GM21737 (cell line): ENCODE measurements at regions not wholly inside any gene's neighbourhood (a gene's known extent, or its start where the extent isn't known, plus 50 kb on each side); places are given as distances from the start of the nearest gene placed in this dataset.
"Not testable (repeated sequence)": the region's sequence is repeated elsewhere in the genome, so short reads cannot be mapped to it uniquely, and the experiment has no call there.

Experiments
- ATAC-seq: cut with Tn5 transposase; IDR thresholded peaks from one replicate; pipeline ENCODE4 v1.9.1; 2021; ENCODE audit warnings: mild to moderate bottlenecking, moderate library complexity; ENCODE audit not compliant: unreplicated experiment

DNA sequence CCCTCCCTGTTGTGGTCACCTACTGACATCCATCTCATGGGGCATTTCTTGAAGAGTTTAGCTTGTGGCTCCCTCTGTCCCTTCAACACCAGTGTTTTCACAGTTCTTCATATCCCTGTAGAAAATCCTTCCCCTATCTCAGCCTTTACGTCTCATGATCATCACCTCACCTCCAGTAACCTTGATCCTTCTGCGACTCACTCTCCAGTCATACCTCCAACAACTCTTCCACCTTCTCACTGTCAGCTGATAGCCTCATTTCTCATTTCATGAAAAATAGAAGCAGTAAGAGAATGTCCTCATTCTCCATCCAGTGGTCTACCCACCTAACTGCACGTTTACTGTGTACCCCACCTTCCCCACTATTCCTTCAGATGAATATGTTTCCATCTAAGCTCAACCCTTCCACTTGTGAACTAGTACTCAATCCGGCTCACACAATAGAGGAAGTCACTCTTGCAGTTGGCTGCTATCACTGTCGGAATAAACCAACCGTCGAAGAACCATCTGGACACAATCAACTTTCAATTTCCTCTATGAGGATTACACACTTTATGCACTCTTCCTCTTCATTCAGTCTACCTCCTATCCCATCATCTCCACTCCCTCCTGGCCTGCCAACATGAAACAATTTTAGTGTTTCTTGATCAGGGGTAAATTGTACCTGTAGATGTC, 256.0 kb downstream of the AHR start:
- ATAC-seq: no peak

DNA sequence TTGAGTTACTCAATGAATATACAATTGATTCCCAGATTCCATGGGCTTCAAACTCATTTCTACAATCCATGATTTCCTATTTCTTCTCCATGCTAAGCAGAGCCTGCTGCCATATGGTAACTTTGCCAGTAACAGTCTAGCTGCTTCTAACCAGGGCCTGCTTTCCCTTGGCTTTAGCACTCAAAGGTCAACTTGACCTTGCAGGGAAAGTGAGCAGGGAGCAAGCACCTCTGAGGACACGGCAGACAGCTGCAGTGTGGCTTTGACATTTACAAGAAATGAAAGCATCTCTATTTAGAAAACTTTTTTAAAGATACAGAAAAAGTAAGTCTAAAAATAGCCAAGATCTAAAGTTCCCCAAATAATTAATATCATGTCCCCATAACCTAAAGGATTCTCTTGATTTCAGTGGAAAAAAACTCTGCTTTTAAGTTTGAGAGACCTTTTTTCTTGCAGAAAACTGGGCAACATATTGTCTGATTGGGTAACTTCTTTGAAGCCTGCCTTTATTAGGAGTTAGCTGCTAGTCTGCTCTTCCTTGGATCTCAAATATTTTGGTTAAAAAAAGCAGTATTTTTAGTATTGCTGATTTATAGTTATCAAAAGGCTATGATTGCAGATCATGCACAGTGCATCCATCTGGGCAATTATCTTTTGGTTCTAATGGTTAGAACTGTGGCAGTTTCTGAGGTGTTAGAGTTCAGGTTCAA, 257.9 kb downstream of the AHR start:
- no peak for ATAC-seq

DNA sequence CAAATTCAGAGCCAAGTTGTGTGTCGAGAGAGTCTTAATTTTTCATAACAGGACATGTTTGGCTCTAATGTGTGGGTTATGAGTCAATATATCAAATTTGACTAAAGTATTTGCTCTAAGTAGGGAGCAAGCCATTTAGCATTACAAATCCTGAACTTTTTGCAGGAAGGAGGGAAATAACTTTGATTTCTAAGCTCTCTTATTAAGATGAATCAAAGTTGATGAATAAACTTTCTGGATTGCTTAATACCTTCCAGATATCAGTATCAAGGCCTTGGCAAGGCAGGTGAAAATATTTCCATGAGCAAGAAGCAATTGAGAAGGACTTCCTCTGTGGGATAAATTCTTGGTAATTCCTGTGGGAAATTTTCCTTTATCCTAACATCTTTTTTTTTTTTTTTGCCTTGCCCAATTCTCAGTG, 258.8 kb downstream of the AHR start:
- no peak for ATAC-seq

DNA sequence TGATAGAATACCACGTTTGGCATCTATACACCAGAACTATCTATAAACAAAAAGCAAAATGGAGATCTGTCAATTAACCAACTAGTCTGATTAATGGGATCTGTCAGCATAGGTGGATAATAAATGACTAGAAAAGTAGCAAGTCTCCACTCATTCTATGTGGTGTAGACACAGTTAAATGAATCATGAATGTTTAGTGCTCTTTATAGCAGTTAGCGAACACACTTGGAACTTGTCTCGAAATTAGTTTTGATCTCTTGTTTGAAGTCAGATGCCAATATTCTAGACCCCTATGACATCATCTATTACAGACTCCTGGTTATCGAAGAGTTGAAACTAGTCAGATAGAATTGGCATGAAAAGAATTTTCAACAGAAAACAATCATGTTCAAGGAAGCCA, 259.7 kb downstream of the AHR start:
- ATAC-seq: no peak

DNA sequence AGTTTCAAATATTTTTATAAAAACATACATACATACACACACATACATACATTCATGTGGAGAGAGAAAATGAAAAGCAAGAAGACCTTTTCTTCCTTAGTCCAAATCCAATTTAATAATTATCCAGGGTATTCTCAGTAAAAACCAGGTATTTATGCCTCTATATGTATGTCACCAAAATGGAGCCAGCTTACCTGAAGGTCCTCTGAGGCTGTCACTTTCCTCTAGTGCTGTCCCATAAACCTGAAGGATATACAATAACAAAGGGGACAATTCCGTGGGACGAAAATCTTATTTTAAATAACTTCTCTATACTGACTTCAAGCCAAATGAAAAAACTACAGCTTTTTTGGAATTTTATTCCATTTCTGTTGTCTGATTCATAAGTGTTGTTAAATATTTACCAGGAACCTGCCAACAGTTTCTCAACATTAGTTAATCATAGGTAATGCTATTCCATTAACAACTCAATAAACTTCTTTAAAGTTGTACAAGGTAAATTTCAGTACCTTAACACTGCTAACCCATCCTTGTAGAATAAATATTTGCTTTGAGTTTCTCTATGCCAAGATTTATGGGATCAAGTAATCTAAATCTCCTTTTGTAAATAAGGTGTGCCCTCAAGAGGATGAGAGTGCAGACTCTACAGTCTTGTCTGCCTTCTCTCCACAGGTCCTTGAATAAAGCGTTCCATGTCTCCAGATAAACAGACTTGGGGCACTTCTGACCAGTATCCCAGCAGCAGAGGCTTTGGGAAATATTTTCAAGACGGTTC, 260.3 kb downstream of the AHR start:
- no peak for ATAC-seq

DNA sequence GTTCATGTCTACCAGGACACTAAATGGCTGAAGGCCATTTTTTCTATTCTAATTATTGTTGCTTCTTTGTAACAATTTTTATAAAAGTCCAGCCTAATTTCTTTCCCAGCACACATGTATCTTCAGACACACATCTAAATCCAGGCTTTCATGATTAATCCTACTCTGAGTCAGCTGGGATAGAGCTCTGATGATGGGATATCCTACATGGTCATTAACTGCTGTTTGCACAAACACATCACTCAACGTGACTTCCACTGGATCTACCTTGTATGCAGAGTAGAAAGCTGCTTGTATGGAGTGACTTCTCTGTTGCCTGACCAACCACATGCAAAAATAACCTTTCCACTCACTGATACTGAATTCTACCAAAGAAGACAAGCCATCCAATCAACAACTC, 260.9 kb downstream of the AHR start:
- ATAC-seq: no peak

DNA sequence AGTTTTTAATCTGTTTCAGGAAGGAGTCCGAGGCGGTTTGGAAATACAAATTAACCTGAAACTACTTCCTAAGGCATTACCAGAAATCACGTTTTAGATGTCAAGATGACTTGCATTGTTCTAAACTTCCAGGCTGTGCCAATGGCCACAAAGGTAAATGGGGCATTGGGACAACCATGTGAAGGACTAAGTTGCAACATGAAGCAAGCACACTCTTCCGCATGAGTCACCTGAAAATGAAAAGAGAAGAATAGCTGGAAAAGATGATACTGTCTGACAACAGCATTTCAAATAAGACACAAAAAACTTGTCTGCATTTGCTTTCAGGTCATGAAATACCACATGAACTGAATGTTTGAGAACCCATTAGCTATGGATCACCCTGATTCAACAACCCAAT, 262.1 kb downstream of the AHR start:
- ATAC-seq: no peak

DNA sequence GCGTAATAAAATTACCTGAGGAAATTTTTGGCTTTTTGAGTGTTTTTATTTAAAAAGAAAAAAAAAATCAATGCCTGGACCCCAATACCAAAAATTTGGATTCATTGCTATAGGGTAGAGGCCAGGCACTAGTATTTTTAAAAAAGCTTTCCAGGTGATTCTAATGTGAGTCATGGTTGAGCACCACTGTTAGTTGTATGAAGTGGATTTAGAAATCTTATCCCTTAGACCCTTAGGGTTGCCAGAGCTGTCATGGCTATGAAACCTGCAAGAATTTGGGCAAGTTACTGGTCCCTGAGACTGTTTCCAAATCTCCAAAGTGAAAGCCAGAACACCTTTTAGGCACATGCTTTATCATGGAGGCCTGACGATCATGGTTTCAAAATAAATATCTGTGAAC, 262.5 kb downstream of the AHR start:
- no peak for ATAC-seq

DNA sequence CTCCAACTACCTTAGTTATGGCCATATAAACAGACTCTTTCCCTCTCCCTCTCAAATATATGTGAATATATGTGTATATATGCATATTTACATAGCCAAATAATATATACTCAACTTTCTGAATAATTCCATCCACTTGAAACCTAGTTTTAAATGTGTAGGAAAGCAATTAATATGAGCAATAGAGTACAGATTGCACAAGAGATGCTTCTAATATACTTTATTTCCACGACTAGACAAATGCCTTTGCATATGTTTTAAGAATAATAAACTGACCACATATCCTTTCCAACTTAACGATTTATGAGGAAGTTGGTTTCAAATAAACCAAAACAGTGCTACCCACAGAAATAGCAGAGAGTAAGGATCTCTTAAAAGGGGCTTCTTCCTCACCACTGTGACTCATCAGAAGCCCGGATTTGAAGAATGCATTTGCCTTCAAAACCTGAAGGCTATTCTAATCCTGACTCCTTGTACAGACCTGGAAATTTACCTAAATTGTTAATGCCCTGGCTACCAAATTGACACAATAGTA, 266.3 kb downstream of the AHR start:
- no peak for ATAC-seq

DNA sequence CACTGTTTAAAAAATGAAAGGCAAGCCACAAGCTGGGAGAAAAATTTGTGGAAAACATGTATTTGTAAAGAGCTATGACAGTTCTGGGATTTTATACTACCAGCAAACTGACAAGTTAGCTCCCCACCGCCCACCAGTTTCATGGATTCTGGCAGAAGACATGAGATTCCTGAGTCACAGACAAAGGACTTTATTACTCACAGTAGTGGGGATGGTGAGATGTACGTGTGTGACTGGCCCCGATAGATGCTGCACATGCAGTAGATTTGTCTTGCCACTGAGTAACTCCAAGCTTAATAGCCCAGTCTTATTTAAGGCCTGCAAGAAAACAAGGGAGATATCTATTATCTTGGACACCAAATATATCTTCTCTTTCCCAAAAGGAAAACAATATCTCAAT, 281.7 kb downstream of the AHR start:
- no peak for ATAC-seq

DNA sequence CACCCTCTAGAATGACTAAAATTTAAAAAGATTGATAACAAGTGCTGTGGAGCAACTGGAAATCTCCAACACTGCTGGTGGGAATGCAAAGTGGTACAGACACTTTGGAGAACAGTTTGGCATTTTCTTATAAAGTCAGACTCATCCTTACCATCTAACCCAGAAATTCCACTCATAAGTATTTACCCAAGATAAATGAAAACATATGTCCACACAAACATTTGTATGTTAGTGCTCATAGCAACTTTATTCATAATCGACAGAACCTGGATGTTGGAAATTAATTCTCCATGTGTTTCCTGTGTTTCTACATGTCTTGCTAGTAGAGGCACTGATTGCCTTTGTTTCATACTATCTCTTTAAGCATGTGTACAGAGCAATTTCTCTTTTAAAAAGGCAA, 282.4 kb downstream of the AHR start:
- no peak for ATAC-seq

DNA sequence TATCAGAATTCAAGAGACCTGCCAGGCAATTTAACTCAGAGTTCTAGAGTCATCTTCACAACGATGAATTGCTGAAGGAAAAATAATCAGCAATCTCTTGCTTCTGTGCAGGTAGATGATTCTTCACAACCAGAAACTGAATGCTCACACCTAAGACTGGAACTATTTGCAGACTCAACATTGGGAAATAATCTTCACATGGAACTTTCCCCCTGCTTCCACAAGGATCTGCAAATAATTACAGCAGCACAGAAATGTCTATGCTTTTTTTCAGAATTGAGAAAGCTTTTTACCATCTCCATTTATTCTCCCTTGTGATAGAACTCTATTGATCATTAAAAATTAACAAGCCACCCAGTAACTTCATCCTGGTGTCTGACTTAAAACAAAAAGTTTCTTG, 282.8 kb downstream of the AHR start:
- no peak for ATAC-seq

DNA sequence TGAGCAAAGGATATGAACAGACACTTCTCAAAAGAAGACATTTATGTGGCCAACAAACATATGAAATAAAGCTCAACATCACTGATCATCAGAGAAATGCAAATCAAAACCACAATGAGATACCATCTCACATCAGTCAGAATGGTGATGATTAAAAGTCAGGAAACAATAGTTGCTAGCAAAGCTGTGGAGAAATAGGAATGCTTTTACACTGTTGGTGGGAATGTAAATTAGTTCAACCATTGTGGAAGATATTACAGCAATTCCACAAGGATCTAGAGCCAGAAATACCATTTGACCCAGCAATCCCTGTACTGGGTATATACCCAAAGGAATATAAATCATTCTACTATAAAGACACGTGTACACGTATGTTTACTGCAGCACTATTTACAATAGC, 284.2 kb downstream of the AHR start:
- ATAC-seq: not testable (repeated sequence)

DNA sequence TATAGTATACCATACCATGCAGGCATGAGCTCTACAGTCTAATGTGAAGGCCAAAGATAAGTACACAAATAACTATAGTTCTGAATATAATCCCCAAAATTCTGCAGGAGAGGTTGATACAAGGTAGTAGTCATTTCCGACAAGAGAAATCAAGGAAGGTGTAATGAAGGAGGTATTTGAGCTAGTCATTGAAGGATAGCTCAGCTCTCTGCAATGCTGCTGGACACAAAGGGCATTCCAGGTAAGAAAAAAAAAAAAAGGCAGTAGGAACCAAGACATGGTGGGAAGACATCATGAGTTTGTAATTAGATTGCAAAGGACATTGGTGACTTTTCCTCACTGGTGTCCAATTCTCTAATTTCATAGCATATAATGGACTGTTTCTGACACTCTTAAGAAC, 285.3 kb downstream of the AHR start:
- ATAC-seq: no peak

DNA sequence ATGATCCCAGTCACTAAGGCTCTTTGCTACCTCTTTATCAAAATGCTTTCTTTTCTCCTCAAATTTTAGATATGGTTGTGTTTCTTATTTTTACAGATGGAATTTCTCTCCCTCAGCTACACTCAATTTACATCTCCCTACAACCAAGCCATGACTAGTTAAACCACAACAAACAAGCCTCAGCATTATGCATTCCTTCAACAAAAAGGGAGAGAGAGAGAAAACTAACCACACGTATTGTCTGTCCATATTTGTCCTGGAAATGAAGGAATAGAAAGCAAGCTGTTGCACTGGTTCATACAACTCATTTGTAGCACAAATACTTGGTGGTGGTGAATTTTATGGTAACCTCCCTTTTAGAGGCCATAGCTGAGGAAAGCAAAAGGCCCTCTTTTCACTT, 286.4 kb downstream of the AHR start:
- ATAC-seq: no peak

DNA sequence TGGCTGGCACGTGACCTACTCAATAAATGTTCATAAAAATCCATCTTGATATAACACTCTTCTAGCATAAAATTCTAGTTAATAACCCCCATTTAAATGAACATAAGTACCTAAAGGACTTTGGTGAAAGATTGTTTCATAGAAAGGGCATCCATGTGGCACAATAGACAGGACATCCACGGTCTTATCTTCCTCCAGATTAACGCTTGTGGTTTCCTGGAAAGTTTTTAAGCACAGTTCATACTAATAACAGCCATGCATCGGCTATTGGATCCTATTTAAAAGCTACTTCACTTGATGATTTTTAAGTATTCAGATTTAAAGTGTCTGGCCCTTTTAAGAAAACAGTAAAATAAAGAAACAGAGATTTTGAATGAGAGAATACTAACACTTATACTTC, 288.3 kb downstream of the AHR start:
- no peak for ATAC-seq

DNA sequence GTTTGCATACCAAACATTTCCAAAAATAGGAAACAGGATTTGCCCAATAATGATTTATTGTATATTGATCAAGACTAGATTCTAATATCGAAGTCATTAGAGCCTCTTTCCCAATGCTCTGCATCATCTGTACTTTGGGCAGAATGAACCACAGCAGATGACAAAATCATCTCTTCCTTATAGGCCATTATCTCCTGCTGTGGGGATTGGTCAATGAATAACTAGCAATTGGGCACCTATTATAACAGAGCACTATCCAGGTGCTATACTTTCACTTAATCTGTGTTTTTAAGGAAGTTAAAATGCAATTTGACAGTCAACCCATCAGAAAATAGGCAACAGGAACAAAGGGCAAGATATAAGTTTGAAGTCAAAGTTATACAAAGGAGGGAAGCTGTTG, 290.3 kb downstream of the AHR start:
- ATAC-seq: no peak

DNA sequence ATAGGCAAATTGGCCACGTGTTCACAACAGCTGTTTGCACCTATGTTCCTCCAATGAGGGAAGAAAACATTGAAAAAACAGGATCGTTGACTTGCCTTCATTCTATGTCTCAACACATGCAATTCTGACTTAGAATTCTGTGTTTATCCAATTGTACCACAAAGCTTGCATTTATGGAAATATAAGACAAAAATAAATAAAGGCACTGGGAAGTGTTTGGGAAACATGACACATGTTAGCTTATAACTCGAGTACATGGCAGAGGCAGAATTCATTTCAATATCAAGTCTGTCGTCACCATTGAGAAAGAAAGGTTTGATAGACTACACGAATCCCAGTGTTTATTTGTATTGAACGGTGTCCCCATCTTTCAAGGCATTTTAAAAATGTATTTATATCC, 291.2 kb downstream of the AHR start:
- no peak for ATAC-seq

DNA sequence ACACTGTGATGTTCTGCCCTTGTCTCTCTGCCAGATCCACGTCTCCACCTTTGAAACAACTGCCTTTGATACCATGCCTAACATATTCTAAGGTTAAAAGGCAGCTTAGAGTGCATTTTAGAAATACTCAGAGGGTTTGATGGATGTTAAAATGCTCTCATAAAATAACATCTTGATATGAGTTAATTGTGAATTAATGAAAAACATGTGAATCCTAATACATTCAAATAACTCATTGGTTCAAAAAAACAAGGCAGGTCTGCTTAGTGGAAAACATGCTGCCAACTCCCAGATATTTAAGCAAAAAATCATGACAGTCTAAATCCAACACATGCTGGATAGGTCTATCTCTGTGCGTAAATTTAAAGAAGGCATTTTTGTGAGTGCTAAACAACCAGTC, 291.8 kb downstream of the AHR start:
- ATAC-seq: no peak

DNA sequence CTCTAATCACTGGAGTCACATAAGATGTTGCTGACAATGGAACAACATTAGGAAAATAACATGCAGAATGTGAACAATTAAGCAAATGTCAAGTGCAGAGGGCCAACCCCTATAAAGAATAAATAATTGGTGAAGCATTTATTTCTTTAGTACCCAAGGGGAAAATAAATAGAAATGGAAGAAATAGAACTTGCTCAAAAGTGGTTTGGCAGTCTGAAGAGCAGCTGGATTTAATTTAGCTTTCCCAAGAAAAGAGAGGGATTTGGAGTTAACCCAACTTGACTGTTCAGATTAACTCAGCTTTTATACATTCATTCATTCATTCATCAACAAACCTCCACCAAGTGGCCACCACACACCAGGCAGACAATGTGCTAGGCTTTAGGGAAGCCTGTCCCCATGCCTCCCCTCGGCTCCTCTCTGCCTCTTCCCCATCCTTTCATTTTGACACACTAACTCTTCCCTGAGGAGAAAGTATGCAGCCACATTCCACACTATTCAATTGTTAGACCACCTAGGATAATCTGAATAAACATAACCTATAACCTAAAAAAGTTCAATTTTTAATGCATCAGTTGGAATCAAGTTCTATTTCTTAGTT, 295.5 kb downstream of the AHR start:
- ATAC-seq: no peak

DNA sequence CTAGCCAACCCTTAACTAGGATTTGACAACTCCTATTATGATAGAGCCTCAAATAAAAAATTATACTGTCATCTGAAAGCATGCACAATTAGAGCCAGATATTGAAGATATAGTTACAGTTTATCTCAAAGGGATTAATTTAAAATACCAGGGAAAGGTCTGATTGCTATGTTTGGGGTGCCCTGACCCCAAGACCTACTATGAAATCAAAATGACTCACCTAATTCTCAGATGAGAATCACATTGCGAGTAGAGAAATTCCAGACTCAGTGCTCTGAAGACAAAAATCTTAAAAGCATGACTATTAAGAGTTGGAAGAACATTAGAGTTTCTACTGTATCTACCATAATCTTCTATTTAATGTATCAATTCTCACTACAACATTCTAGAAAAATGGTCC, 297.1 kb downstream of the AHR start:
- ATAC-seq: no peak
